NCI-H2196 (cell line): ENCODE measurements at regions not wholly inside any gene's neighbourhood (a gene's known extent, or its start where the extent isn't known, plus 50 kb on each side); places are given as distances from the start of the nearest gene placed in this dataset.

ENCODE experiments used
- DNase-seq: peaks from one replicate; lab custom pipeline; 2025; ENCODE audit not compliant: unreplicated experiment; lab: John Stamatoyannopoulos, UW

DNA sequence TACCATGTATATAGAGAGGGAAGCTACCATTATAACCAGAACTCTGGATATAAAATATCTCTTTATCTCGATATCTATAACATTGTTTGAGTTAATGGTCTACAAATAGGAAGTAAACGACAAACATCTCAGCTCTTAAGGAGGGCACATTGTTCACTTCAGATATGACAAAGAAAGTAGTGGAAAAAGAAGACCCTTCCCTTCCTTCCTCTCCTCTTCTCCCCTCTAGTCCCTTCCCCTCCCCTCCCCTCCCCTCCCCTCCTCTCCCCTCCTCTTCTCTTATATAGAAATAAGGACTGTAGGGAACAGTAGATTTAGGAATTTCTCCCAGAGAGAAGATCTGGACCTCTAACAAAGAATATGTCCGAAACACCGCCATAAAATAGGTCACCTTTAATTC lies 1731.9 kb upstream of the CDH9 start:
- DNase-seq = no peak

DNA sequence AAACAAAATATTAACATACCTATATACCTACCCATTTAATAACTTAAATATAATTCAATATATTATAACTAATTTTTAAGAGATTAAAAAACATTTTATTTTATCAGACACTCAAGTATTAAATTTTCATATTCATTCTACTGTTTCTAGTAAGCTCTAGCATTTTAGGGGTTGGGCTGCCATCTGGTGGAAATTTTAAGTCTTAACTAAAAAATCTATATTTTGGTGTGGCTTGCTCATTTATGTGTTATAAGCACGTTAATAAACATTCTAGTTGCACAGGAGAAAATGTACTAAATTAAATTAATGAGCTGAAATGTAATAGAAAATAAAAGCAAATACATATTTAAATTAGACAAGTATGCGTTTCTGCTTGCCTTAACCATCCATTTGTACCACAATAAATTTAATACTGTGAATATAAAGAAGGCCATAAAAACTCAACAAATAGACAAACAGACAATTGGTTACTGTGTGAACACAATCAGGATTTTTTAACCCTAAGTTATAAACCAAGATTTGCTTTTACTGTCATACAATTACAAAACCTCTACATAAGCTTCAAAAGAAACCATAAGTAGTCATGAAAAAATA lies 1728.3 kb upstream of the CDH9 start:
- DNase-seq = peak; percentile 67

DNA sequence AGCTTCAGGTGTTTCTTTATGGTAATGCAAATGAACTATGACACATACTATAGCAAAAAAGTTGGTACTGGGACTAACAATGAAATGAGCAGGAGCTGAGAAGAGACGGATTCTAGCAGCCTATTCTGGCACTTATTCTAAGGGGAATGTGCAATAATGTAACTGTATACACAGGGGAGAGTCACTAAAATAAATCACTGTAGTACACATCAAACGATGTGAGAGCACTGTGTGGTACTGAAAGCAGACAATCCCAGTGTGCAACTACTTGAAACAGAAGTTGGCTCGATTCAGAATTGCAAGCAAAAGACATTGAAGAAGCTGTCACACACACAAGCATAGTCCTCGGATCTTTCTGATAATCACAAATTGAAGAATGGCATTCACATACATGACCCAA lies 1713.0 kb upstream of the CDH9 start:
- no peak for DNase-seq

DNA sequence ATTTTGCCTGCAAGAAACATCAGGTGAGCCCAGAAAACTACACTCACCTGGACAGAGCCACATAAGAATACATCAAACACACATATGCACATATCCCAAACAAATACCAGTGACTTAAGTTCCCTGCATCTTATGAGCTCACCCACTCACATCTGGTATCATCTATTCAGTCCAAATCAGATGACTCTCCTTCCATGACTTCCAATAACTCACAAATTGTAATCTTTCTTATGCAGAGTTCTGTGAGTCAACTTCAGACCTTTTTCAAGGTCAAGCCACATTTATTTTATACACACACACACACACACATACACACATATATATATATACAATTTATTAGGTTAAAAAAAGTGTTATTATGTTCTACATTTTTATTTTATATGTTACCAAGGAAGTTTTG lies 1711.9 kb upstream of the CDH9 start:
- no peak for DNase-seq

DNA sequence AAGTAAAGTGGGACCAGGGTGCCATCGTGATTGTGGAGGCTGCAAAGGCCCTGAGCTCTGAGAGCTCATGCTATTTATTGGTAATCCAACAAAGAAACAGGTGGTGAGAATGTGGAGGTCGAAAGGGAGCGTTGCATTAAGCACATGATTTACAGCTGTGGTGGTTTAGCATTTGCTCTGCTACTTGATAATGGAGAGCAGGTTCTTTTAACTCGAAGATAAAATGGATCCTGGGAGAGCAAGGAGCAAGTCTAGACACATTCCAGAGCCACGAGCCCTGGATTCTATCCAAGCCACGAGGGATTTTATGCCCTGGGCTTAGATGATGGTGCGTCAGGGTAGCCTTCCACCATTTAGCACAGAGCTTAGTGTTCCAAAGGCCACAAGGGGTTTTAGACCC lies 1710.1 kb upstream of the CDH9 start:
- no peak for DNase-seq

DNA sequence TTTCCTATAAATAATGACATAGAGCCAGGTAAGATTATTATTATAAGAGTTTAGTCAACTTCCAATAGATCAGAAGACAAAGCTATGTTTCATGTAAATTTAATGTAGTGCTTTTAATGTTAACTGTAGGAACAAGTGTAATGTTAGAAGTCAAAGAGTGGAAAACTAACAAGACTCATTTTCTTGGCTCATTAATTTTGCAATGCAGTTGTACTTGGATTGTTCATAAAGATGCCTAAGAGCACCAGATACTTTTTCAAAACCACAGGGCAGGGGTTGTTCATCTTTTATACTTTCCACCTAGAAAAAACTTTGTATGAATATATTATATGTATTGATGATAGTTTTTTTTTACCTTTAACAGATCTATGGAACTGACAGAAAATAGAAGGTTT lies 1705.3 kb upstream of the CDH9 start:
- DNase-seq = no peak

DNA sequence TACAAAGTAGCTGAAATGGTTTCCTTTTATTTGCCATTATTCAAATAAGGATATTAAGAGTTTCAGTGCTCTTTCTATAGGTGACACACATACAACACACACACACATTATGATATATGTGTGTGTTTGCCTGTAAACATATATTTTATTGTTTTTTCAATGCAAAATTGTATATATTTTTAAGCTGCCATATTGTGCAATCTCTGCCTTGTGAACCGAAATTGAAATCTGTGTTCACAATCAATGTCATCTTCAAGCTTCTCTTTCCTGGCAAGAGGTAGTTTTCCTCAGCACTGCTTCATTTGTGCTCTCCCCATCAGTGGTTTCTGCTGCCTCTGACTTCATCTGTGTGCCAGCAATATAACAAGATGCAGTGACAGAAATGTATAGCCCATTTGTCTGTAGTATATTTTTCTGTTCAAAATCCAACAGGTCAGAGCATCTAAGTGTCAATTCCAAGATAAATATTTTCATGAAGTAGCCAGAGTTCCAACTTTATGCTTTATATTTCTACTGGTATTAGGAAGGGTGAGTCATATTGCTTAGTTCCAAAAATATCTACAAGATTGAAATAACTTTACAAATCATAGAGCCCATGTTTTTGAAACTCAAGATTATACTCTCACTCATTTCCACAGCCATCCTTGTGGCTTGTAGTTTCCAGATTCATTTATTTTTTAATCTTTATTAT lies 1704.8 kb upstream of the CDH9 start:
- no peak for DNase-seq

DNA sequence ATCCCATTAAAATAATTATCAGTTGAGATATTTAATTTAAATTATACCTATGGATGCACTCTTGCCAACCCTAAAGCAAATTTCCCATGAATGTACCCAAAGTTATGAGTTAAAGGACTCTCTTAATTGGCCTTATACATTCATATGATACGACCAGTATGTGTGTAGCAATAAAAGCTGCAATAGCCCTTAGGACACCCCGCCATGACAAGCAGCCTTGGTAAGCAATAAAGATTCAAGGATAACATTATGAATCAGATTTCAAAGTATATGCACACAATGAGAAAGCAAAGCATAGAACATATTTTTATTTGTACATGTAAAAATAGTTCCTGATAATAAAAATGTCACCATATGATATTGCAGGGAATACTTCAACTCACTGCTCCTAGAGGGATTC lies 1699.3 kb upstream of the CDH9 start:
- no peak for DNase-seq

DNA sequence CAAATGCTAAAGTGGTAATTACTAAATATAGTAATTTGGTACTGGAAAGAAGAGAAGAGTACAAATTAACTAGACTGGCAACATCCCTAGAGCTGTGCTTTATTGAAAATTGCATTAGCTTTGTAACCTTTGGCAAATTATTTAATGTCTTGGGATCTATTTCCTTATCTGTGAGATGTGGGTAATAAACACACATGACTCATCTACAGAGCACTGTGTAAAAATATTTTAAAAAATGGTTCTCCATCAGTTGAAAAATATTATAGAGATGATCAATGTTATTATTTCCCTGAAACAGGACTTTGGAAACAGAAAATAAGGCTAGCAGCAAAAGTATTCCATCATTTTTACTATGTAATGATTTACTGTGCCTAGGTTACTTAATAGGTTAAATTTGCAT lies 1698.8 kb upstream of the CDH9 start:
- DNase-seq = no peak

DNA sequence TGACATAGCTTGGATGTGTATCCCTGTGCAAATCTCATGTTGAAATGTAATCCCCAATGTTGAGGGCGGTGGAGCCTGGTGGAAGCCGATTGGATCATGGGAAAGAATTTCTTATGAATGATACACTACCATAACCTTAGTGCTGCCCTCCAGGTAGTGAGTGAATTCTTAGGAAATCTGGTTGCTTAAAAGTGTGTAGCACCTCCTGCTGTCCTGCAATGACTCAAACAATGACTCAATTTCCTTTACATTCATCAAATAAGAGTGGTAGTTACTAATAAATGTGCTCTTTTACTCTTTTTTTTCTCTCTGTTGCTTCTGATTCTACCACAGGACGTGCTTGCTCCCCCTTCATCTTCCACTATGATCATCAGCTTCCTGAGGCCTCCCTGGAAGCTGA lies 1696.0 kb upstream of the CDH9 start:
- no peak for DNase-seq

DNA sequence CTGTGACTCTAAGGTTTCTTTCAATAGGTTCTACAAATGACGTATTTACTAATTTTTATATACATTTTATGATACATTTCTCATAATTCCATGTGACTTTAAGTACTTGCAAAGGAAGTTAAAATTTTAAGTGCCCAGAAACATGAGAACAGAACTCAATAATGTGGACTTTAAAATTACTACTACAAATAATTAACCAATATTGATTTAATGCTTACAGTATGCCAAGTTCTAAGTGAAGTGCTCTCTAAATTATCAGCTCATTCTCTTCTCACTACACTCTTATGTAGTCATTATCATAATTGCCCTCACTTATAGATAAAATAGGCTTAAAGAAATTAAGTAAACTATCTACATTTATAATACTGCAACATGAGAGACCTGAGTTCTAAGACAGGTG lies 1690.7 kb upstream of the CDH9 start:
- DNase-seq = no peak

DNA sequence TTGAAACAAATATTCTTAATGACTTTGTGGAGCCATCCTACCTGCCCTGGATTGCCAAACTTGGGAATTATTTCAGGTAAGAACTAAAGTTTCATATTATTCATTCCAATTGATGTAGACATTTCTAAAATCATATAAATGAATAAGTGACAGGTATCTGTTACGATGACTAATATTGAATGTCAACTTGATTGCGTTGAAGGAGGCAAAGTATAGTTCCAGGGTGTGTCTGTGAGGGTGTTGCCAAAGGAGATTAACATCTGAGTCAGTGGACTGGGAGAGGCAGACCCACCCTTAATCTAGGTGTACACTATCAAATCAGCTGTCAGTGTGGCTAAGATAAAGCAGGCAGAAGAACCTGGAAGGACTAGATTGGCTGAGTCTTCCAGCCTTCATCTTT lies 1688.4 kb upstream of the CDH9 start:
- DNase-seq = no peak

DNA sequence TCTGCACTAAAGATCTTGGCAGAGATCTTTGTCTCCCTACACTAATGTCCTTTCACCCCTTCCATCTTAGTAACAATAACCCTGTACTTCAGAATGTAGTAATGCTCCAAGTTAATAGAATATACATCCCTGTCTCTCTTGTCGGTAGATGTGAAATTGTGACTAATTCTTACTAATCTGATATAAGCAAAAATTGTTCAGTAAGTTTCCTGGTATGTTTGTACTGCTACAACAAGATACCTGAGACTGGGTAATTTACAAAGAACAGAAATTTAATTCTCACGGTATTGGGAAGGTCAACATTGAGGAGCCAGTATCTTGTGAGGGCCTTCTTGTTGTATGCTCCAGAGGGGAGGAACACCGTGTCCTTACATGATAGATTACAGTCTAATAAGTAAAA lies 1686.6 kb upstream of the CDH9 start:
- no peak for DNase-seq

DNA sequence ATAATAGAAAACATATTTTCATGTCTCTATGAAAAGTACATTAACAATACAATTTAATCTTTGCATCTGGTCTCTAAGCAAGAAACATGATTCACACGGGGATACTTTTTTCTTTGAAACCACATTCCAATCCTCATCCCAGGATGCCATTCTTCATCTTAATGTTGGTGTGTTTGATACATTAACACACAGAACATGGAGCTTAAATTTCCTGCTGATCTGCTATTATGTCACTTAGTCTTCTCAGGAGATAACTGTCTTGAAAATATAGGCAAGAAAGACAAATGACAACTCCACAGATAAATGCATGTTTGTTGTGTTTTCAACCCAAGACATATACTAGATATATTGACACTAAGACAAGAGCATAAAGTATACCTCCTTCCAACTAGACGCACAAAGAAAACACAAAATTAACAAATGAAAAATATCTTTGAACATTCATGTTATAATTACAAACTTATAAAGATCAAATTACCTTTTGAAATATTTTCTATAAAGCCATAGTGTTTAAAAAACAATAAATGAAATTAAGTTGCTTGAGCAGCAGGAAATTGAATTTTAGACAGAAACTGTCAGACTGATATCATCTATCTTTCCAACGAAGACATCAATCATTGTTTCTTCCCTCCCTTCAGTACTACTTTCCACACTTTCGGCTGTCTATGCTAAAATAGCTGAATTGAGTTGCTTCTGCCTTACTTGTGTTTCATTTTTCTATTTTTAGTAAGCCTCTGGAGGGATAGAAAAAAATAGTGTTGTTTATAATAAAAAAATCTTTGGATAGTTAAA lies 1676.7 kb upstream of the CDH9 start:
- DNase-seq = no peak

DNA sequence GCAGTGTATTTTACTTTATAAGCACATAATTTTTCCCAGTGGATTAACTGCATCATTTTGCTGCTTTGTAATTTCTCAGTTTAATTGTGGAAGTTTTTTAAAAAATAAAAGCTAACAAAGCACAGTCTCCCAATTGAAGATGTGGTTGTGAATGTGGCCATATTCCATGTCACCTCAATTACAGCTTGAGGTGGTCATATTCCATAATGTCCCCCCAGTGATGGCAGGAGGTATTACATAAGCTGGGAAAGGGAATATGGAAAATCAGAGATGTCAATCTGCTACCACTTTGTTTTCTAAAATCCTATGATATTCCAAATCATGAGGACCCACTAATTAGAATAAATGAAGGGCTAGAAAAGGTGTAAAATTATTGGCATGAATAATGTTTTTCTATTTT lies 1672.0 kb upstream of the CDH9 start:
- no peak for DNase-seq

DNA sequence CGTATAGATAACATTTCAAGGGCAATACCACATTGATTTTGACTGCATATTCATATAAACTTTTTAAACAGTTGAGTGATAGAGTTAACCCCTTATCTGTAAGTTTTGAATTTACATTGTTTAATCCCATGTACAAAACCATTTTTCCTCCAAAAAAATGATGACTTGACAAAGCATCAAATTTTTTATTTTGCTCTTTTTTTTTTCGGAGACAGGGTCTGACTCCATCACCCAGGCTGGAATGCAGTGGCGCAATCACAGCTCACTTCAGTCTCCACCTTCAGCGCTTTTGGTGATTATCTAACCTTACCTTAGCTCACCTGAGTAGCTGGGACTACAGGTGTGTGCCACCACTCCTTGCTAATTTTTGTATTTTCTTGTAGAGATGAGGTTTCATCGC lies 1670.1 kb upstream of the CDH9 start:
- DNase-seq = no peak

DNA sequence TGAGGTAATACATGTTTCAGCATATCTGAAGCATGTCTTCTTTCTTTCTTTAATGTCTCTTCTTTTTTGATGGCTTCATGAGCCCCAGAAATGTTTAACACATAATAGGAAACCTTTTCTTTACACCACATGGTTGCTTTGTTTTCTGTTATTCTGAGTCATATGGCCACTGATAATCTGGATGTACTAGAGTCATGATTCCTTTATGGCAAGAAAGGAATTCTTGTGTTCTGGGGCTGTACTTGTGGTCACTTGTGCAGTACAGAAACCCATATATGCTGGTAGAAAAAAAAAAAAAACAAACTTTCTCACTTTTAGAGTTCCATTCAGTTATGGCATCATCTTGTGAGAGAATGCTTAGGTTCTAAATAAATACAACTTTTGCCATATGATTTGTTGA lies 1669.3 kb upstream of the CDH9 start:
- no peak for DNase-seq

DNA sequence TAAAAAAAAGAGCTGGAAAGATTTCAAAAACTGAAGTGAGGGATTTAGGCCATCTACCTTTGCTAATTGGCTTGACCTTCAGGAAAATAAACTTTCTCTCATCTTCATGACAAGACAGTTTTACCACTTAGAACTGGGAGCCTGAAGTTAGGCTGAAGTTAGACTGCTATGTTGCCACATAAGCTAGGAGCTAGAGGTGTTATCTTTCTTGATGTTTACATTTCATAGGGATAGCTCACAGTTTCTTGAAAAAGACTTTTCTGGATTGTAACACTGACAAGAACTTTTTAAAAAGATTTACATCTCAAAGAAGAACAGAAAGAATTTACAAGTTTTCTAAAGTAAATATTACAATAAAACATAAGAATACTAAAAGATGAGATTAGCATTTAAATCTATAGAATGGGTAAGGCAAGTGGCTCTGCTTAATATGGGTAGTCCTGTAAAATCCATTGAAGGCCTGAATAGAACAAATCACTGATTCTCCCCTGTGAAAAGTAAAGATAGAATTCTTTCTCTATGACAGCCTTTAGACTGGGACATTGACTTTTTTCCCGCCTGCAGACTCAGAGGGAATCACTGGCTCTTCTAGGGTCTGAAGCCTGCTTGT lies 1665.4 kb upstream of the CDH9 start:
- no peak for DNase-seq

DNA sequence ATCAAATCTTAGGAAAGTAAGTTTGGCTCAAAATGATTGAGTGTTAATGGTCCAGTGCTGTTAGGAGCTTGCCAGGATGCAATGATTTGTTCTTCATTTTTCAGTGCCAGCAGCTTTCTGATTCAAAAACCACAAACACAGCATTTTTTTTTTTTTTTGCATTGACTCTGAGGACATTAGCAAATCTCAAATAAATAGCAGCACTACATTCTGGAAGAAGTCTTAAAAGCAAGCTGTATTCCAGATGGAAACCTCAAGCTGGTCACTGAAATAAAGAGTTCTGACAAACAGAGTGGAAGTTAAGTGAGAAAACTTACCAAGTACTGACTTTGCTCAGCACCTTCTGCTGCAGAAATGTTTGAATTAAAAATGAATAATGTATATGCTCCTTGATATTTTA lies 1653.1 kb upstream of the CDH9 start:
- no peak for DNase-seq

DNA sequence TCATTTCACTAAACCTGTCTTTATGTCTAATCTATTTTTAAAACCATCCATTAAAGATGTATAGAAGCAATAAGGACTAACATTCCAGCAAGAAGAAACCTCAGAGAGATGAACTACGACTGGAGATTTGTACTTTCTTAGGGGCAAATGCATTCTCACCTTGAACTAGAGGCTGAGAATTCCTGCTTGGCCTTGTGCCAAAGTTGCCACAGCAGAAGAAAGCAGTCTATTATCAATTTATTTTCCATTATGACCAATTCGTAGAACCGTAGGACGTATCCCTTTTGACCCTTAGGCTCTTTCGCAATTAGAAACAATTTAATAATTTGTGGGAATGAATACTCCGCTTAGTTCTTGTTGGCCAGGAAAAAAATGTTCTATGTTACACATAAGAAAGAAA lies 1647.4 kb upstream of the CDH9 start:
- no peak for DNase-seq

DNA sequence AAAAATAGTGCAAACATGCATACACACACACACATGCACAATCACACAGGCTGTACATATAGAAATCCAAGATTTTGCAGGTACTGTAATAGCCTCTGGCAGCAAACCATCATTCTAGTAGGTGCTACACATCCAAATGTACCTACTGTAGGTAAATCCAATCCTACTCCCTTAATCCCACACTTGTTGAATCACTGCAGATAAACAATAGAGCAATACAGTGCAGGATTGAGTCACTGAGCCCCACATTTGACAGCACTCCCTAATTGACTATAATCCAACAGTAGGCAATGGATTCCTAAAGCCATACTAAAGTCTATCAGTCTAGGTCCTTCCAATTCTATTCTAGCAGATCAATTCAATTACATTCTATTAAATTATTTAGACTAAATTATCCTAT lies 1640.5 kb upstream of the CDH9 start:
- no peak for DNase-seq

DNA sequence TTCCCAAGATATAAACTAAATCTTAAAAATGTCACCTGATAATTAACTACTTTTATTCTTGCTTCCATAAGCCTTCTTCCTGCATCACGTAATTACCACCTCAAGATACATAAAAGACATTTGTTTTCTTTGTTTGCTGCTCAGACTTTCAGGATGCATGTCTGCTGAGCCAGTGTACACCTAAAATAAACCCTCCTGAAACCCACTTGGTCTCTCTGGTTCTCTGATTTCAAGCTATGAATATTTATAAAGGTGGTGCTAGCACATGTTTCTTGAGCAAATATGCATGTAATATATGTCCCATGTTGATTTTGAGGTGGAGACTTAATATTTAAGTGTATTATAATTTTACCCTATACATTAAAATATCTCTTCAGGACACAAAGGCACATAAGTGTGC lies 1627.7 kb upstream of the CDH9 start:
- no peak for DNase-seq
